Stimulated activated CD8-positive, alpha-beta memory T cell treated with anti-CD3 and anti-CD28 coated beads, Interleukin-7, amount 100 ng/mL, for 48 hours (primary cell): ENCODE measurements at regions not wholly inside any gene's neighbourhood (a gene's known extent, or its start where the extent isn't known, plus 50 kb on each side); places are given as distances from the start of the nearest gene placed in this dataset.
"Not testable (repeated sequence)": the region's sequence is repeated elsewhere in the genome, so short reads cannot be mapped to it uniquely, and the experiment has no call there.

ENCODE experiments used
- DNase-seq, 2 donors: peaks; one replicate each; pipeline ENCODE4 v3.0.0-alpha.2; 2020; ENCODE audit warnings: low read depth in 1 of 2; ENCODE audit errors: extremely low read depth in 1 of 2

DNA sequence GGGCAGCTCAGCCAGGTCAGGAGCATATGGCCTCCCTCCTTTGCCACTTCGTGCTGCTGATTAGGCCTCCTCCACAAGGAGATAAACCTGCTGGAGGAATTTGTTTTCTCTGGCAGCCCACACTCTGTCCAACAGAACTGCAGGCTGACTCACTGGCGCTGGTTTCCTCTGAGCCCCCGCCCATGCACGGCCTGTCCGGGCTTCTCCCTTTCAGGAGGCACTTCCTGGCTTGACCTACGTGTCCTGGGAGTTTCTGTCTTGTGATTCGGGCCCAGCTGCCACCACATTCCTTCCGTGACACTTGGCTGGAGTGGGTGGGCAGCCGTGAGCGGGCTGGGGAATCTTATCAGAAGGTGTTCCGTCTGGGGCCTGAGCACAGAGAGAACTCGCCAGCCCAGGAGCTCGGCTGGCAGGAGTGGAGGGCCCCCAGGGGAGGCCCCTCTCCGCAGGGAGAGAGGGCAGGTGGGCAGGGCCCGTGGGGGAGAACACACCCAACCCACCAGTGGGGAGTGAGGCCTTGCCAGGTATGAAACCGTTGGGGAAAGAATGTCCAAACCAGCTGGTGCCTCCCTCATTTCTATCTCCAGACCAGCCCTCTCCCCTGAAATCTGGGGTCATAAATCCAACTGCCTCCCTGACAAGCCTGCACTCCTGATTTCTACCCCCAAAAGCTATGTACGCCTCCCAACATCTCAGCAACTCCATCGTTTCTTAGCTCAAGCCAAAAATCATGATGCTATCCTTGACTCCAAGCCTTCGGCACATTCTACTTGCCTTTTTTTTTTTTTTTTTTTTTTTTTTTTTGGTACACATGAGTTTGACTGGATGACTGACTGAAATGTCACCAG, 110.6 kb upstream of the MEF2A start:
- DNase-seq, result no peak

- DNase-seq, result no peak
Measured at GRCh38 chr15:99455789-99456160, 110.0 kb upstream of the MEF2A start.

DNA sequence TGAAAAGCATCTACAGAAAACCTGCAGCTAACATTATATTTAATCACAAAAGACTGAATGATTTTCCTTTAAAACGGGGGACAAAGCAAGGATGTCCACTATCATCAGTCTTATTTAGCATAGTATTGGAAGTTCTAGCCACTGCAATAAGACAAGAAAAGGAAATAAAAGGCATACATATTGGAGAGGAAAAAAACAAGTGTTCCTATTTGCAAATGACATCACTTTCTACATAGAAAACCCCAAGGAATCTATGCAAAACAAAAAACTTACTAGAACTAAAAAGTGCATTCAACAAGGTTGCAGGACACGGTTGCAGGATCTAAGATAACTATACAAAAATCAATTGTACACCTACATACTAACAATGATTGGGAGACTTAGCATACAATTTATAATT, 101.6 kb upstream of the MEF2A start:
- no peak for DNase-seq

DNA sequence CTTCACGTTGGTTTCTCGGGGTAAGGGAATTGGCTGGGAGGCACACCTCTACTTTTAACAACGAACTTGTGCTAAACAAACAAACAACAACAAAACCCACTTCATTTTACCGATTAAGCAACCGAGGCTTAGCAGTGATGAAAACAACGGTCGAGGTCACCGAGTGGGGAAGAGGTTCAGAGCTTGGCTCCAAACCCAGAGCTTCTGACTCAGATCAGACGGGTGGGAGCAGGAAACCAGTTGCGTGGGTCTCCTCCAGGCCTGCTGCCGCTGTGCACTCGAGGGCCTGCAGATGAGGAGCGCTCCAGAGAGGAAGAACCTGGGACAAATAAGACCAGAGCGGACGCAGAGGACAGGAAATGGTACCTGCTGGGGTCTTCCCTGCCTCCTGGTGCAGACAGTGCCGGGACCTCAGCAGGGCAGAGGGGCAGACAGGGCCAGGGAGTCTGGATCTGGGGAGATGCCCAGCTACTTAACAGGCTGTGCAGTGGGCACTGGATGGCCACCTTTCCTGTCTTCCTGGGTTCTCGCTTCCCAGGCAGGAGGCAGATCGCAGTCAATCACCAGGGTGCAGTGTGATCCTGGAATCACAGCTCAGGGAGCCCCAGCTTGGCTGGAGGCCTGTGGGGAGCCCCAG, 99.0 kb upstream of the MEF2A start:
- no peak for DNase-seq

GRCh38 chr15:99467338-99467720, 98.5 kb upstream of the MEF2A start:
- no peak for DNase-seq

- DNase-seq, result no peak
Measured at GRCh38 chr15:99467853-99468464, 97.8 kb upstream of the MEF2A start.

- DNase-seq, result not testable (repeated sequence)
Measured at GRCh38 chr15:99470204-99470603, 95.6 kb upstream of the MEF2A start.

DNA sequence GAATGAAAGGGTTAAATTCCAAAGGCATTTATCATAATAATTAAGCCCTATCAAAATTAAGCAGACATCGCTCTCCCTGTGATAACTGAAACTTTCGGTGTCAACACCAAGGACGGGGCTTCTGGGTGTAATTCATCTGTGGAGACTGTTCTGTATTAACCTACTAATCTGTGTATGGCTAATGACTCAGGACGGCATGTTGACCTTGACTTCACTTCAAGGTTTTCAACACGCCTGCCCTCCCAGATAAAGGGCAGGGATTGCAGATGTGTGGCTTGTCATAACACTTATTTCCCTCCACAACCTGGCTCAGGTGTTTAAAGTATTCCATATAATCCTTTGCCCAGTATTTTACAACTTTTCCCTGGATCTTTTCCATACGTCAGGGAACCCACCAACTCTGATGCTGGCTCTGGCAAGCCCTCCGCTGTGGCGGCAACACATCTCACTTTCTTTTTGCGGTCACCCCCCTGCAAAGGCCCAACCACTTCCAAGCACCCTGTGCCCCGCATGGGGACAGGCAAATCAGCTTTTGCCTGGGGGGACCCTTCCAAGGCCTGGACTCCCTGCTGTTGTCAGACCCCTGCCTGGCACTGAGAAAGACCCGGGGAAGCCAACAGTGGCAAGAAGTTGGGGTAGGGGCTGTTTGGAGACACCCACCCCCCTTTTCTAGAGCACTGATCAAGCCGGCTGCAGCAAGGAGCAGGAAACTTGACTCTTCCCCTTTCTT, 93.2 kb upstream of the MEF2A start:
- DNase-seq, result no peak

- DNase-seq, result no peak
Measured at GRCh38 chr15:99473981-99474906, 91.5 kb upstream of the MEF2A start.

DNA sequence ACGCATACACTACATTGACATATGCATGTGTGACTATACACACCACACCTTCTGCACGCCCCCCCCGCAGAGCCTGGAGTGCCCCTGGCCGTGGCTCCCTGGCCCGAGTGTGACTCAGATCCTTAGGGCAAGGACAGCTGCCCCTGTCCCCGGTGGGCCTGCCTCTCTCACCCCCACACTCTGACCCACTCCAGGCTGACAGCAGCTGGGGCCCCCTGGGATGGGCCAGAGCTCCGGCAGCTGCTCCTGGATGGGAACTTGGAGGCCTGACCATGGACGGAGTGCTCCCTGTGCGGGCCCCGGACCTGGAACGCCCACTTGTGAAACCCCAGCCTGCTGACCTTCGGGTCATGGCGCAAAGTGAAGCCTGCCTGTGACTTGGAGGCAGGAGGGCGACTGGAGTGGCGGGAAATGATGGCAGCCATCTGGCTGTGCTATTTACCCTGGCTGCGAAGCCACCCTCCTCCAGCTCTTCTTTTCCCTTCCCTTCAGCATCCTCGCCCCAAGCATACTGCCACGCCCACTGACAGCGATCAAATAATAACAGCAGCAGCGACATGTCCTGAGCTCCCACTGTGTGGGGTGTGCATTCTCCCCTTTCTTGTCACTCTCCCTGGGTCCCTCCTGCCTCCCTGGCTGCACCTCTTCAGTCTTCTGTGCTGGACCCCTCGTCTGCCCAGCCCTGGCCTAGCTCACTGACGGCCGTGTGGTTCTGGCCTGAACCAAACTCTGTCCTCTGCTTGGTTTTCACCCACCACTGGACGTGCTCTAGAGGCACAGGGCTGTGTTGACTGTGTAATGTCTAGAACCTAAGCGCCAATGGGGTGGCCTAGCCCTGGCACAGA, 90.7 kb upstream of the MEF2A start:
- DNase-seq, result no peak

DNA sequence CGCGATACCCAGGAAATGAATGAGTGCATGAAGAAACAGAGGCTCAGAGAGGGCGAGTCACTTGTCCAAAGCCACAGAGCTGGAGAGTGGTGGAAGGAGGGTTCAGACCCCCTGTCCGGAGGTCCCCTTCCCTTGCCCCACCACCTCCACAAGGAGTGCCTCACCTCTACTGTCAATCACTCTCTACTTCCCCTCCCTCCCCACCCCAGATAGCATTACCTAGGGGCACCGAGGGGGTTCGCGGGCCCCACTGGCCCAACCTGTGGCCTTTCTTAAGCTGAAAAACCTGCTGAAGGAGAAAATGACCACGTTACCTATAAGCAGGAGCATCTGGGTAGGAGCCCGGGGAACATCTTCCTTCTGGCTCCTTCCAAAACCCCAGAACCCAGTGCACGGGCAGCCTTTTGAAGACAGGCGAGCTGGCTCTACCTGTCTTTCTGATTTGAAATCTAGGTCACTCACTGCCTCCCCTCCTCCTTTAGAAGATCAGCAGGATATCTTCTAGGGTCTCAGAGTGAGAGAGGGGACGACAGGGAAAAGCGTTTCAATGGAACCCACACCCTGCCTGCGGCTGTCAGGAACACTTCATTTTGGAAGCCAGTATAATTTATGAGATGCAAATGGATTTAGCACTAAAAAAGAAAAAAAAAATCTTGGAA, 89.9 kb upstream of the MEF2A start:
- DNase-seq, result no peak

GRCh38 chr15:99476413-99477222, 89.2 kb upstream of the MEF2A start:
- peak in 1 of 2 donors; percentile 15 for DNase-seq

DNA sequence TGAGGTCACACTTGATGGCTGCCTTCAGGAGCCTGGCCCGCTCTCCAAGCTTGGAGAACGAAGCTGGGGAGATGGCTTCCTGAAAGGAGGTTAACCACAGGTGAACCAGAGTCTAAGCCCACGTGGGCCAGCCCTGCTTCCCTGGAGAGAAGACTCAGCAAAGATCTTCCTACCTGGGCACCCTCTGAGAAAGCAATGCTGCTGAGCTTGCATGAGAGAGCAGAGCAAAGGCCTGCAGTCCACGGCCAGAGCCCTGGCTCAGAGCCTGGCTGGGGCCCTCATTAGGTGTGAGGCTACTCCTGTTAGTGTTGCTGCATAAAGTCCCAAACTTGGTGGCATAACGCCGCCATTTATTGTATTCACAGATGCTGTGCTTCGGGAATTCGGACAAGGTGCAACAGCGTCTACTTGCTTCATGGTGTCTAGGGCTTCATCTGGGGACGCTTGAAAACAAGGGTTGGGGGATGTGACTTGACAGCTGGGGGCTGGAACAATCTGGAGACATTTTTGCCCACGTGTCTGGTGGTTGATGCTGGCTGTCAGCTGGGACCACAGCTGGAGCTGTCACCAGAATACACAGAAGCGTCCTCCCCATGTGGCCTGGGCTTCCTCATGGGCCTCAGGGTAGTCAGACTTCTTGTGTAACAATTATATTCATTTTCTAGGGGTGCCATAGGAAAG, 87.9 kb upstream of the MEF2A start:
- no peak for DNase-seq

GRCh38 chr15:99478977-99479376, 86.8 kb upstream of the MEF2A start:
- no peak for DNase-seq

DNA sequence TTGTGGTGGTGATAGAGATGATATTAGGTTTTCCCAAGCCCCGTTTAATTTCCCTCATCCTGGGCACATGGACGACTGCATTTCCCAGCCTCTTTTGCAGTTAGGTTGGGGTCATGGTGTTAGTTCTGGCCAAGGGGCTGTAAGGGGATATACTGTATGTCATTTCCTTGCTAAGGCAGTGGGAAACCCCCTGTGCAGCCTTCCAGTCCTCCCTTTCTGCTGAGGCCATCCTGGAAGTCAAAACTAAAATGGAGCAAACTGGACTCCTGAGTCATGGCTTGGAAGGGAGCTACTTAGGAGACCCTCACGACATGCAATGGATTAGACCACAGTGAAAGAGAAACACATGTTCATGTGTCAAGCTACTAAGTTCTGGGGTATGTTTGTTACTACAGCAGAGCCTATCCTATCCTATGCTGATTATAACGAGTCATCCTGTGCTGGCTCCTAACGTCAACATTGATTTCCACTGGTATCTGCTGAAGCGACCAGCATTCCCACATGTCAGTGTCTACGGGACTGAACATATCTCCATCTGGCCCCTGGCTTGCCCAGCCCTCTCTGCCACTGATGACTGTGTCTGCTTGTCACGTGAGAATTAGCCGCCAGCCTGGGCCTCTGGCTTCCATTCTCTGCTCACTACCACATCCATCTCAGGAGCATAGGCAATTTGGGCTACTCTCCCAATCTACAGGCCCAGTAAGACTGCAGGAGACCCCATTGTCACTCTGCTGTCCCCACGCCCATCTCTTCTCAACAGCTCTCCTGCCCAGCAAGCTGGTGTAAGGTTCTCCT, 85.6 kb upstream of the MEF2A start:
- no peak for DNase-seq

DNA sequence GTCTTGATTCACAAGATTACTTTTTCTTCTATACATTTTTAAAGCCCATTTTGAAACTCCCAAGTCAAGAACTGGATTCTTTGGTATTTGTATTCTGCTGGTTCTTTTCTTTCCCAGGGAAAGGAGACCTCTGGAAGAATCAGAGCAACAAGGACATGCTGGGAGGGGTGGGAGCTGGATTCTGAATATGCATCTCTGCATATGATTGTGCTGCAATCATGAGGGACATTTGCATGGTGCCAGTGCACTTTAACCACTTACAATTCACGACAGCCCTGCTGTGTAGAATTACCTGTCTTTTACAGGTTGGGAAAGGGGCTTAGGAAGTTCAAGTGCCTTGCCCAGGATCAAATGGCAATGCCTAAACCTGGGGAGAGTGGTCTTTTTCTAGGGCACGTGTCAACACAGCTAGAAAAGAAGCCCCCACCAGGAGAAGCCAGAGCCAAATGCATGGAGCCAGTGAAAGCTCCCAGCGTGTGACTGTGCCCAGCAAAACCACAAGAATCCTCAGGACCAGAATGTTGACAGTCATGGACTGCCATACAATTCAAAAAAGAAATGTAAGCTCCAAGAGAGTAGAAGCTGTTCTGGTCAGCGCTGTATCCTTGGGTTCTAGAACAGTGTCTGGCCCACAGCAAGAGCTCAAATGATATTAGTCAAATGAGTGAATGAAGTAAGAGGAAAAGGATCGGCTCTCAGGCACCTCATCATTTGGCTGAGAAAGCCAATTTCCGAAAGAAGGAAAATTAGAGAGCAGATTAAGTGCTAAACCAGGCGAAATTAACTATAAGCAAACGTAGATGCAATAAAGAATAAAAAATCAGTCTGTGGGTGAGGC, 84.5 kb upstream of the MEF2A start:
- no peak for DNase-seq
